H7 (cell line): ENCODE measurements at regions not wholly inside any gene's neighbourhood (a gene's known extent, or its start where the extent isn't known, plus 50 kb on each side); places are given as distances from the start of the nearest gene placed in this dataset.
A peak's percentile ranks its signal among the peaks of the same experiment; 100 is the strongest.
"Not testable (repeated sequence)": the region's sequence is repeated elsewhere in the genome, so short reads cannot be mapped to it uniquely, and the experiment has no call there.

Source experiments
- DNase-seq: peaks from one replicate; pipeline ENCODE4 v3.0.0; 2012
- H3K27me3 ChIP-seq: 2 replicates; pipeline ENCODE4 v1.6.0; 2011; ENCODE audit warnings: mild to moderate bottlenecking, low read length; ENCODE audit not compliant: control insufficient read depth, insufficient read depth
- H3K36me3 ChIP-seq: replicated peaks from 2 replicates; pipeline ENCODE4 v1.5.1; 2011; ENCODE audit warnings: low read length; ENCODE audit not compliant: control insufficient read depth, insufficient read depth
- H3K4me3 ChIP-seq: 2 replicates; pipeline ENCODE4 v1.5.1; 2011; ENCODE audit warnings: low read depth, mild to moderate bottlenecking, control low read depth, low read length, moderate library complexity; ENCODE audit not compliant: insufficient read depth

- not testable (repeated sequence) for H3K27me3 ChIP-seq, H3K4me3 ChIP-seq, H3K36me3 ChIP-seq, DNase-seq
These were observed 439.1 kb downstream of the SPATA31A7 start for GRCh38 chr9:61628951-61629350.

GRCh38 chr9:61634192-61634591, 444.4 kb downstream of the SPATA31A7 start:
- H3K27me3 ChIP-seq, result no peaks in the 10 kb centered on the region
- no peak for DNase-seq
- no peaks in the 10 kb centered on the region for H3K36me3 ChIP-seq
- no peak overlapping the region for H3K4me3 ChIP-seq

- H3K27me3 ChIP-seq, DNase-seq, H3K4me3 ChIP-seq, H3K36me3 ChIP-seq: not testable (repeated sequence)
These were observed 474.4 kb downstream of the SPATA31A7 start for GRCh38 chr9:61664232-61664631.

GRCh38 chr9:61665330-61665751, 475.5 kb downstream of the SPATA31A7 start:
- DNase-seq, result no peak
- no peaks in the 10 kb centered on the region for H3K36me3 ChIP-seq
- no peak overlapping the region for H3K4me3 ChIP-seq
- H3K27me3 ChIP-seq, result no peaks in the 10 kb centered on the region

GRCh38 chr9:61665829-61666228, 476.0 kb downstream of the SPATA31A7 start:
- Histone ChIP-seq H3K4me3 (no peak overlapping the region), H3K27me3 (no peaks in the 10 kb centered on the region), H3K36me3 (no peaks in the 10 kb centered on the region)
- DNase-seq, result no peak

GRCh38 chr9:61666310-61666709, 476.5 kb downstream of the SPATA31A7 start:
- Histone ChIP-seq H3K36me3 (no peaks in the 10 kb centered on the region), H3K4me3 (no peak overlapping the region), H3K27me3 (no peaks in the 10 kb centered on the region)
- no peak for DNase-seq

- H3K36me3 ChIP-seq, result no peaks in the 10 kb centered on the region
- no peak for DNase-seq
- H3K27me3 ChIP-seq, result no peaks in the 10 kb centered on the region
- no peak overlapping the region for H3K4me3 ChIP-seq
These were observed 477.1 kb downstream of the SPATA31A7 start for GRCh38 chr9:61666849-61667371.

- Histone ChIP-seq H3K4me3 (no peak overlapping the region), H3K27me3 (no peaks in the 10 kb centered on the region), H3K36me3 (no peaks in the 10 kb centered on the region)
- no peak for DNase-seq
These were observed 477.8 kb downstream of the SPATA31A7 start for GRCh38 chr9:61667559-61668121.

- DNase-seq, H3K36me3 ChIP-seq: not testable (repeated sequence)
These were observed 478.4 kb downstream of the SPATA31A7 start for GRCh38 chr9:61668201-61668600.

GRCh38 chr9:61668846-61669245, 479.0 kb downstream of the SPATA31A7 start:
- no peaks in the 10 kb centered on the region for H3K36me3 ChIP-seq
- H3K4me3 ChIP-seq, result no peak overlapping the region
- no peak for DNase-seq
- no peaks in the 10 kb centered on the region for H3K27me3 ChIP-seq

More at GRCh38 chr9:61668201-61668600, 478.4 kb downstream of the SPATA31A7 start:
- H3K27me3 ChIP-seq, H3K4me3 ChIP-seq: not testable (repeated sequence)

GRCh38 chr9:61669352-61669751, 479.5 kb downstream of the SPATA31A7 start:
- DNase-seq, result no peak
- Histone ChIP-seq H3K36me3 (no peaks in the 10 kb centered on the region), H3K27me3 (no peaks in the 10 kb centered on the region), H3K4me3 (no peak overlapping the region)

- not testable (repeated sequence) for H3K4me3 ChIP-seq, DNase-seq, H3K36me3 ChIP-seq, H3K27me3 ChIP-seq
These were observed 480.1 kb downstream of the SPATA31A7 start for GRCh38 chr9:61669831-61670505.

- H3K4me3 ChIP-seq, result no peak overlapping the region
- no peaks in the 10 kb centered on the region for H3K27me3 ChIP-seq
- no peak for DNase-seq
- no peaks in the 10 kb centered on the region for H3K36me3 ChIP-seq
These were observed 480.8 kb downstream of the SPATA31A7 start for GRCh38 chr9:61670616-61671015.

GRCh38 chr9:61671276-61671973, 481.6 kb downstream of the SPATA31A7 start:
- no peaks in the 10 kb centered on the region for H3K36me3 ChIP-seq
- H3K27me3 ChIP-seq, result no peaks in the 10 kb centered on the region
- no peak overlapping the region for H3K4me3 ChIP-seq
- DNase-seq, result peak; percentile 46

- not testable (repeated sequence) for H3K36me3 ChIP-seq, H3K27me3 ChIP-seq, H3K4me3 ChIP-seq, DNase-seq
These were observed 482.3 kb downstream of the SPATA31A7 start for GRCh38 chr9:61672107-61672541.
